HG03378 (cell line): ENCODE measurements at regions not wholly inside any gene's neighbourhood (a gene's known extent, or its start where the extent isn't known, plus 50 kb on each side); places are given as distances from the start of the nearest gene placed in this dataset.
"Not testable (repeated sequence)": the region's sequence is repeated elsewhere in the genome, so short reads cannot be mapped to it uniquely, and the experiment has no call there.

Experiments used
- ATAC-seq: cut with Tn5 transposase; IDR thresholded peaks from one replicate; pipeline ENCODE4 v1.9.1; 2021; ENCODE audit warnings: mild to moderate bottlenecking, moderate library complexity; ENCODE audit not compliant: unreplicated experiment

DNA sequence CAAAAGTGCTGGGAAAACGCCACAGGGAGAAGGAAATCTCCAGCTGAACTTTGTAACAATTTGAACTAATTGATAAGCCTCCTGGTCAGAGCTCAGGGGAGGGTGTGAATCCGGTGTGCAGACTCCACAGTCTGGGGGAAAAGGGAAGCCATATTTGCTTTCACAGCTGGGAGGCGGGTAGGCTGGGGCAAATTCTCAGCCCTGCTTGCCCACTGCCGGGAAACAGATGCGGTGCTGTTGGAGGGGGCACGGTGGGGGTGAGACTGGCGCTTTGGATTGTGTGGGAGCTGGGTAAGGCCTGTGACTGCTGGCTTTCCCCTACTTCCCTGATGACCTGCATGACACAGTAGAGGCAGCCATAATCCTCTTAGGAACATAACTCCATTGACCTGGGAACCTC lies 134.8 kb downstream of the ADCYAP1 start:
- ATAC-seq = no peak

DNA sequence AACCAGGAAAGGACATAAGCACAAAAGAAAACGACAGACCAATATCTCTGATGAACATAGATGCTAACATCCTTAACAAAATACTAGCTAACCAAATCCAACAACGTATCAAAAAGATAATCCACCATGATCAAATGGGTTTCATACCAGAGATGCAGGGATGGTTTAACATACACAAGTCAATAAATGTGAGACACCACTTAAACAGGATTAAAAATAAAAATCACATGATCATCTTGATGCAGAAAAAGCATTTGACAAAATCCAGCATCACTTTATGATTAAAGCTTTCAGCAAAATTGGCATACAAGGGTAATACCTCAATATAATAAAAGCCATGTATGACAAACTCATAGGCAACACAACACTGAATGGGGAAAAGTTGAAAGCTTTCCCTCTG lies 138.4 kb downstream of the ADCYAP1 start:
- ATAC-seq = not testable (repeated sequence)

DNA sequence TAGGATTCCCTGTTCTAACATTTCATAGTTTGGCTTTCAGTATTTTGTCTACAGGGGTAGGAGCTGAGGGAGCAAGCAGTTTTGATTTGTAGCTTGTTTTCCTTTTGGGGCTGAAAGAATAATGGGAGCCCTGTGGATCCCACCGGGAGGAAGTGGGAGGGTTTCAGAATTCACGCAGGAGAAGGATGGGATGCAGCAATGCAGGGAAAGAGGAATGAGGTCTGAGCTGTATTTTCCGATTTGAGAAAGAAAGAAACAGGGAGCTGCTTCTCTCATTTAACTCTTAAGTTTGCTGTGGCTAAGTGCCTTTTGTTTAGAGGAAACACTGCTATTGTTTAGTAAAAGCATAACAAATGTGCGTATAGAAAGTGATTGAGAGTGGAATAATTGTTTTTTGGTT lies 141.0 kb downstream of the ADCYAP1 start:
- ATAC-seq = no peak

DNA sequence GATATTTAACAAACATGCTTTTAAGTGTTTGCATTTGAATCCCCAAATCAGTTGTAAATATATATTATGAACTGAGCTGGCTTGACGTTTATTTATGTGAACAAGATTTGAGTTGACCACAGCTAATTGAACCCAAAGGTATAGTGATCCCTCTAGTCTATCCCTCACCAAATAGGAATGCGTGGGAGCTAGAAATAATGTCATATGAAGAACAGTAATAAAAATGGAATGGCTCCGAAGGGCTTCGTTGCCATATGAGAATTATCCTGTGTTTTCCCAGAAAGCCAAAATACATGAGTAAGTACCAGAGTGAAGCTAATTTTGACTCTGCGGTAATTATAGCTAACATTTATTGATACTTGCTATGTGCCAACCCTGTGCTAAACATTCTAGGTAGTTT lies 142.7 kb downstream of the ADCYAP1 start:
- ATAC-seq = no peak

DNA sequence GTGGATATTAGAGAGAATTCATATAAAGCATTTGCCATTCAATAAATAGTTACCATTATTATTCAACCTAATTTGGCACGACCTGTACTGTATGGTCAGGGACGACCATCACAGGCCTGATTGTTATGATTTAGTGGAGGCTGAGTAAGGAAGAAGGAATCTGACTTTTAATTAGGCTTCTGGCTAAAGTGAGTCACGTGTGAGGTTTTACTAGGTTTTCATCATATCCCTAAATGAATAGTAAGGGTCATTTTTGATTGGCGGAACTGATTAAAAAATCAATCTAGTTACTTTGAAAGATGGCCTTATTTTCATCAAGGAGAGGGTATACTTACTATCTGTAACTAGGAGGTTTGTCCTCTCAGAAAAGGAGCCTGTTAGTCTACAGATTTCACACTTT lies 143.4 kb downstream of the ADCYAP1 start:
- ATAC-seq = no peak

DNA sequence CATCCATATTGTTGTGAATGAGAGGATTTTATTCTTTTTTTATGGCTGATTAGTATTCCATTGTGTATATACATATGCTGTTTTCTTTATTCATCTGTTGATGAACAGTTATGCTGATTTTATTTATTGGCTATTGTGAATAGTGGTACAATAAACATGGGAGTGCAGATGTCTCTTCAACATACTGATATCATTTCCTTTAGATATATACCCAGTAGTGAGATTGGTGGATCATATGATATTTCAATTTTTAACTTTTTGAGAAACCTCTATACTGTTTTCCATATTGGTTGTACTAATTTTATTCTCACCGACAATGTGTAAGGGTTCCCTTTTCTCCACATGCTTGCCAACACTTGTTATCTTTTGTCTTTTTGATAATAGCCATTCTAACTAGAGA lies 144.5 kb downstream of the ADCYAP1 start:
- no peak for ATAC-seq

DNA sequence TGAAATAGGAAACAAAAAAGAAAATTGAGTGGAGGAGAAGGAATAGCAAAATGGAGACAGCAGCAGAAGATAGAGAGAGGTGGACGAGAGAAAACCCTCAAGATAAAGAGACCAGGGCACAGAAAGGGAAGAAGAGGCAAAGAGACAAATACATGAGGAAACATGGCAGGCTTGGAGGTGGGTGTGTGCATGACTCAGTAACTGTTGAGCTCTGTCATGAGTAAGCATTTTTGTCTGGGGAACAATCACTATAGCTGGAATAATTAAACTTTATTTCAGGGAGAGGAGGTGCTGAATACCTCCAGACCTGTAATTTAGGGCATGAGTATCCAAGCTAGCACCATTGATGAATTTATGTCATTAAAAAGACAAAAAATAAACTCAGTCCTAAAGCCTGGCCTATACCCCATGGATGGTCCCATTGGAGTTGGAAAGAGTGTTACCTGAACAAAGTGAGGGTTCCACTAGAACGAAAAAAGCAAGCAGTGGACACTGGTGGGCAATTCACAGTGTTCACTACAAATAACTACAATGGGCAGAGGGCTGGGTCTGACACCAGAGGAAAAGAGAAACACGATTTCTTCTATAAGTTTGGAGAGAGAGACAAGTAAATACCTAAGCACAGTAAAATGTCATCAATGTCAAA lies 145.5 kb downstream of the ADCYAP1 start:
- no peak for ATAC-seq

DNA sequence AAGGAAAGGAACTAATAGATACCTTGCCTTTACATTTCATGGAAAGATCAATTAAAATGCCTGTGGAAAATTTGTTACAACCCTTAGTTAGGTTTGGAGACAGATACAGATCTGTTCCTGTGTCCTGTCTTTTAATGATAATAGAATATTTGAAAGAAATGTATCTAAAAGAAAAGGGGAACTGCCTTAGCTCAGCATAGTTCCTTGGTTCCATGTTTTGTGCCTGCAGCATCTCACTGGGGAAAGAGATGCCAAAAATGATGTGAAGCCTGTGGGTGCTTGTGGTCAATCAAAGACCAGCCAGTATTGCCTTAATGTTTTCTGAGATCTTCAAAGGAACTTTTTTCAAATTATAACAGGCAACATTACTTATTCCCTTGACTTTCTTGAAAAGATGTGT lies 147.6 kb downstream of the ADCYAP1 start:
- ATAC-seq = no peak

DNA sequence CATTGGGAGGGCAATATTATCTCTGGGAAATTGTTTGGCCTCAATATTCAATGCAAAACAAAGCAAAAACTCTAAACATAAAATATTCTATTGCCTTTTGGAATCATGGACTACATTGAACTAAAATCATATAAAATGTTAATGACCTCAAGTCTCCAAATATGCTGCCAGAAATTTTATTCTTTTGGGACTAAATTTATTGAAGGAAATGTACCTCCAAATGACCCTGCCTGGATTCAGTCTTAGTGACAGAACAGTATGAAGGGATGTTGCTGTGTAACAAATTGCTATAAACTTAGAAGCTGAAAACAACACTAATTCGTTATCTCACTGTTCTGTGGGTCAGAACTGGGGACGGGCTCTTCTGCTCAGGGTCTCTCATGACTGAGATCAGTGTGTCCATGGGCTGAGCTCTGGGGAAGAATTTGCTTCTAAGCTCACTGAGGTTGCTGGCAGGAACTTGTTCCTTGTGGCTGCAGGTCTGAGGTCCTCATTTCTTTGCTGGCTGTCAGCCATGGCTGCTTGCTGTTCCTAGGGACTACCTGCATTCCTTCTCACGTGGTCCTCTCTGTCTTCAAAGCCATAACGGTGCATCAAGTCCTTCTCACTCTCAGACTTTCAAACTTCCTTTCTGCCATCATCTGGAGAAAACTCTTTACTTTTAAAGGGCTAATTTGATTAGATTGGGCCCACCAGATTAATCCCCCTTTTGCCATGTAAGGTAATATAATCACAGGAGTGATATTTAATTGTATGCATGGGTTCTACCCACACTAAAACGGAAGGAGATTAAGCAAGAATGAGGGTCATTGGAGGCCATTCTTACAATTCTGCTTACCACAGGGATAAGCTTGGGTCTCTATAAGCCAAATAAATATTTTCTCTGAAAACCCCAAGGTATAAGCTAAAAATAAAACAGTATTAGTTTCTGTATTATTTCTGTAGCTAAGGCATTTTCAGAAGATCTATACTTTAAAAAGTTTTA lies 149.0 kb downstream of the ADCYAP1 start:
- no peak for ATAC-seq

DNA sequence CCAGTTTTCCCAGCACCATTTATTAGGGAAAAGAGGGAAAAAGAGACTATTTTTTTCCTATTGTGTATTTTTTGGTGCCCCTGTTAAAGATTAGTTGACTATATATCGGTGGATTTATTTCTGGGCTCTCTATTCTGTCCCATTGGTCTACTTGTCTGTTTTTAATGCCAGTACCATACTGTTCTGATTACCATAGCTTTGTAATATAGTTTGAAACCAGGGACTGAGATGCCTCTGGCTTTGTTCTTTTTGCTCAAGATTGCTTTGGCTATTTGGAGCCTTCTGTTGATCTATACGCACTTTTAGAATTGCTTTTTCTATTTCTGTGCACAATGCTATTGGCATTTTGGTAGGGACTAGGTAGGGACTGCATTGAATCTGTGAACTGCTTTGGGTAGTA lies 151.7 kb downstream of the ADCYAP1 start:
- no peak for ATAC-seq

DNA sequence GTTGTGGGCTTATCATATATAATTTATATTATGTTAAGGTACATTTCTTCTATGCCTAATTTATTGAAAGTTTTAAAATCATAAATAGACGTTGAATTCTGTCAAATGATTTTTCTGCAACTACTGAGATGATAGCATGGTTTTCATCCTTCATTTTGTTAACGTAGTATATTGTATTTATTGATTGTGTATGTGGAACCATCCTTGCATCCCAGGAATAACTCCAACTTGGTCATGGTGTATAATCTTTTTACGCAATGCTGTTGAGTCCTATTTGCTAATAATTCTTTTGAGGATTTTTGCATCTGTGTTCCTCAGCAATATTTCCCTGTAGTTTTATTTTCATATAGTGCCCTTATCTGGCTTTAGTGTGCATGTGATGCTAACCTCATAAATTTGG lies 152.7 kb downstream of the ADCYAP1 start:
- no peak for ATAC-seq

DNA sequence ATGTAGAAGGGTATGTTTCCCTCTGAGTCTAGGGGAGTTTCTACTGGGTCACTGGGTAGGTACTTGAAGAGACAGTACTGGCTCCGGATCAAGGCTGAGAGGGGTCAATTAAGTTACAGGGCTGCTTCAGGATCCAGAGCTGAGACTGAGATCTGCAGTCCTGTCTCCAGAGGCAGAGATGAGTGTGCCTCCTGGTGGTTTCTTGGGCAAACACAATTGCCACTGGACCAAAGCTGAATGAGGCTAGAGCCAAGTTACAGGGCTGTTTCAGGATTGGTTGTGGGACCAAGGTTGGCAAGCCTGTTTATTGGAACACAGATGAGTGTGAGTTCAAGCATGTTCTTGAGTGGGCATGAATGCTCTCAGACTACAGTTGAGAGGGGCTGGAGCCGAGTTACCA lies 157.9 kb downstream of the ADCYAP1 start:
- no peak for ATAC-seq

DNA sequence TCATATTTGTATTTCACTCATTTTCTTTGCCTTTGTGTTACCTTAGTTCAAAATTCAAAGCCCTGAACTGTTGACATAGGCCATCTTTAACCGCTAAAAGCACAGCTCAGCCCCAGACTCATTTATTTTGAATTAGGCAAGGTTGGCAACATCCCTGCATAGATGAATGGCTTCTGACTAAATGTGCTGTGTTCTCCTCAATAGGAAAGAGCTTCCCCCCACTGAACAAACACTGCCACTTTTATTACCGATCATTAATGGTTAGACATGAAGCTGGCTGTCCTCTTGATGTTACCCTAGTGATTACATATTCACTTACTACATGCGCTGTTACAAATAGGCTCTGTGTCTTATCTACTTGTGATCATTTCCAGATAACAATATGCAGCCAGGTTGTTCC lies 170.7 kb downstream of the ADCYAP1 start:
- no peak for ATAC-seq

DNA sequence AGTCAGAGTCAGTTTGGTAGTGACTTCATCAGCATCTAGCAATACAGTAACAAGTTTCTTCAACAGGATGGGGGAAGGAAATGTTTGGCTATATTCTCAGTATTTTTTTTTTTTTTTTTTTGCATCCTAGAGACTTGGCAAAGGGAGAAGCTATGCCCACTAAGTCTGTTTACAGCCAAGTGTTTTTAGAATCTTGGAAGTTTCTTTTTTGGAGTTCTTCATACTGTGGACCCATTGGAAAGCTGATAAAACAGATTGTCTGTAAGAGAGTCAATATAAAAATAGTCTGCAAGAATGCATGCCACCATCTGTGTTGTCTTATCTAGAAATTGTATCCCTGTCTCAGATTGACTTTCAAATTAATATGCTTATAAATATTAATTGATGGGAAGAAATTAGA lies 171.2 kb downstream of the ADCYAP1 start:
- ATAC-seq = no peak

DNA sequence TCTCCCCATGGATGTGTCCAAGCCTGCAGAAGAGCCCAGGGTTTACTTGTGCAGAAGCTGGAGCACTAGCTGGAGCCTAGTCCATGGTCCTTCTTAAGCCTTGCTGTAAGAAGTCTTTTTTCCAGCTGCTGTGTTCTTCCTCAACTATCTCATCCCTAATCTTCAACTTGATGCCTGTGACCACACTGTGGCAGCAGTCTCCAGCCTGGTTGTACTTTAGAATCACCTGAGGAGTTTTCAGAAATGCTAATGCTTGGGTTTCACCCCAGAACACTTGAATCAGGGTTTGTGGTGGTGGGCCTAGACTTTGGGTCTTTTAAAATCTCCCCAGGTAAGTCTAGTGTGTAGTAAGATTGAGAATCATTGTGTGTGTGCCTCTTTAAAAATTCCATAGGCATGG lies 173.6 kb downstream of the ADCYAP1 start:
- ATAC-seq = no peak

DNA sequence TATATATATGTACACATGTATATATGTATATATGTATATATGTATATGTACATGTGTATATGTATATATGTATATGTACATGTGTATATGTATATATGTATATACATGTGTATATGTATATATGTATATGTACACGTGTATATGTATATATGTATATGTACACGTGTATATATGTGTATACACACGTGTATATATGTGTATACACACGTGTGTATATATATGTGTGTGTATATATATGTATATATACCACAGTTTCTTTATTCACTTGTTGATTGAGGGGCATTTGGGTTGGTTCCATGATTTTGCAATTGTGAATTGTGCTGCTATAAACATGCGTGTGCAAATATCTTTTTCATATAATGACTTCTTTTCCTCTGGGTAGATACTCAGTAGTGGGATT lies 179.0 kb downstream of the ADCYAP1 start:
- ATAC-seq = not testable (repeated sequence)

DNA sequence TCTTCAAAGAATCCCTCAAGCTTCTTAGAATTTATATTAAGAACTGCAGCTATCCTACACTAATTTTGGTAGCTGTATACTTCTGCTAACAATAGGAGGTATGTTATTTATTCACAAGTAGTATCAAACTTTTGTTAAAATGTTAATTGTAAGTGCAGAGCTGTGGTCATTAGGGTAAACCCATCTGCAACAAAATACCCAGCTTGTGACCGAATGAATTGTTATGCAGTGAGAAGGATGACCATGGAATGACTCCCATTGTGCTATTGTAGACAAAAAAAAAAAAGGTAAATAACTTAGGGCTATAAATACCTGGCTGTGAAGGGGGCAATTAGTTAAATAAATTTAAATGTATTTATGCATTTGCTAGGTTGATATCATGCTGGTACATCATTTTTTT lies 186.1 kb downstream of the ADCYAP1 start:
- no peak for ATAC-seq

DNA sequence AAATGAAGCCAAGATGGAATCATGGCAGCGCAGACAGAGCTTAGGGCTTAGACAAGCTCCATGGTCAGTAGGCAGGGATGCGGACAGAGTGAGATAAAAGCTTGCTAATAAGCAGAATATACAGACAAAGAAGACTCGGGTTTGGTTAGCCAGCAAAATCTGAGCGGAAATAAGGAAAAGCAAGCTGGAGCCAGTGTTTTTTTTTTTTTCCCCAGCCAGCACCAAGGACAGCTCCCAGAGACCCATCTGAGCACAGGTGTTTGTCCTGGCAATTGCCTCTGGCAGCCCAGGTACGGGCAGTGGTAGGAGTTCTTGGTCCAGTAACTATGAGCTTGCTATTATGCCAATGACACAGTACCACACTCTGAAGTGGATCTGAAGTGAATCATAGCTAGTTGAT lies 187.6 kb downstream of the ADCYAP1 start:
- ATAC-seq = no peak

DNA sequence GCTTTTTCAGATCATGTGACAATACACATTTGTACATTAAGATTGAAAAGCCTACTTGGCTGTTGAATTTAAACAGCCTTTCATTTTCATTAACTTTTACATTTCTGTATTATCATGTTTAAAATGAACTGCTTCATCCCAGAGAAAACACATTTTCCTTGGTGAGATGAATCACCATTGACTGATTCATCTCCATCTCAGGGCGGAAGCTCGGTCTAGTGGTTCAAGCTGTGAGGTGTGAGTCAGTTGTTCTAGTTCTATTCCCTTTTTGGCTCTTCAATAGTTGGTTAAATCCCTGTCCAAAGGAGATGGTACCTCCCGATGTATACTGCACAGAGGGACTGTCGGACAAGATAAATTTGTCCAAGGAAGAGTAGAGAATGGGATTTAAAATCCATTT lies 189.7 kb downstream of the ADCYAP1 start:
- ATAC-seq = no peak

DNA sequence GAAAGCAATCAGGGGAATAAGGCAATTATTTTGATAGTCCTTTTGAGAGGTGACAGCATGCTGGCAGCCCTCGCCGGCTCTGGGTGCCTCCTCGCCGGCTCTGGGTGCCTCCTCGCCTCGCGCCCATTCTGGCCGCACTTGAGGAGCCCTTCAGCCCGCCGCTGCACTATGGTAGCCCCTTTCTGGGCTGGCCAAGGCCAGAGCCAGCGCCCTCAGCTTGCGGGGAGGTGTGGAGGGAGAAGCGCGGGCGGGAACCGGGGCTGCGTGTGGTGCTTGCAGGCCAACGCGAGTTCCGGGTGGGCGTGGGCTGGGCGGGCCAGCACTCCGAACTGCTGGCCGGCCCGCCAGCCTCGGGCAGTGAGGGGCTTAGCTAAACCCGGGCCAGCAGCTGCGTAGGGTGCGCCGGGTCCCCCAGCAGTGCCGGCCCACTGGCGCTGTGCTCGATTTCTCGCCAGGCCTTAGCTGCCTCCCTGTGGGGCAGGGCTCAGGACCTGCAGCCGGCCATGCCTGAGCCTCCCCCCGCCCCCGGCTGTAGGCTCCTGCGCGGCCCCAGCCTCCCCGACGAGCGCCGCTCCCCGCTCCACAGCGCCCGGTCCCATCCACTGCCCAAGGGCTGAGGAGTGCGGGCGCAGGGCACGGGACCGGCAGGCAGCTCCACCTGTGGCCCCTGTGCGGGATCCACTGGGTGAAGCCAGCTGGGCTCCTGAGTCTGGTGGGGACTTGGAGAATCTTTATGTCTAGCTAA lies 193.5 kb downstream of the ADCYAP1 start:
- not testable (repeated sequence) for ATAC-seq

DNA sequence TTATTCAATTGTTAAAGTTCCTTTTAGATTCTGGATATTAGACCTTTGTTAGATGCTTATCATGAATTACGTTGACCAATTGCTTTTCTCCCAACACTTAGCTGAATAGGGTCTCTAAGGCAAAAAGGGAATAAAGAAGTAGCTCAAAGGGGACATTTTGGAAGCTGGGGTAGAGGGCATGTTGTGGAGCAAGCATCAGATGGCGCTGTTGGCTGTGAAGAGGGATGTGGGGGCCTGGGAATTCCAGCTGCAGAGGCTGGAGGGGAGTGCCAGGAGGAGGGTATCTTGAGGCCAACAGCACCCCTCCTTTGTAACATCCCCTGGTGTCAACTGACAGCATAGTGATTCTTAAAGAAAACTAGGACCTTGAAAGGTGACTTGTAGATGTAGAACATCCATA lies 198.2 kb downstream of the ADCYAP1 start:
- no peak for ATAC-seq

DNA sequence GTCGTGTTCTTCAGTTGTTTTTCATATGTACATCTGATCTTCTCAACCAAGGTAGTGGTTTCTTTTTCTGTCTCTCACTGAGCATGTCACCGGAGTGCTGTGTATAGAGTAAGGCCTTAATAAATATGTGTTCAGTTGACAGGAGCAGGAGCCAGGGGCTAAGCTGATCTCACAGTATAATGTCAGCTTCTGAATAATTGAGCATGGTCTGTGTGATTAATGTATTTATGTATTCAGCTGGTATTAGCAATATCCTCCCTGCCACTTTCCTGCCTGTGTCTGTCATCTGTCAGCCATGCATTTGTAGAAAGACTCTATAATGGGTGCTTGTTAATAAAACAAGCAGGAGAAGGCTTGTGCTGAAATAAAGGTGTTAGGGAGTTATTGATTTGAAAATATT lies 198.9 kb downstream of the ADCYAP1 start:
- ATAC-seq = no peak
